Epithelial cell of prostate (primary cell): ENCODE measurements at regions not wholly inside any gene's neighbourhood (a gene's known extent, or its start where the extent isn't known, plus 50 kb on each side); places are given as distances from the start of the nearest gene placed in this dataset.
A peak's percentile ranks its signal among the peaks of the same experiment; 100 is the strongest.

Source experiments
- DNase-seq: peaks from one replicate; pipeline ENCODE4 v3.0.0-alpha.2; 2011; ENCODE audit warnings: low read depth, low spot score
- H3K27ac ChIP-seq: fragments of 450-650 bp; 2 replicates; pipeline ENCODE4 v1.5.1; 2017; ENCODE audit warnings: mild to moderate bottlenecking

- peak overlapping the region; percentile 87 for H3K27ac ChIP-seq
- DNase-seq: peak; percentile 80
Measured at GRCh38 chr5:17154211-17154996, 63.0 kb upstream of the BASP1 start.

DNA sequence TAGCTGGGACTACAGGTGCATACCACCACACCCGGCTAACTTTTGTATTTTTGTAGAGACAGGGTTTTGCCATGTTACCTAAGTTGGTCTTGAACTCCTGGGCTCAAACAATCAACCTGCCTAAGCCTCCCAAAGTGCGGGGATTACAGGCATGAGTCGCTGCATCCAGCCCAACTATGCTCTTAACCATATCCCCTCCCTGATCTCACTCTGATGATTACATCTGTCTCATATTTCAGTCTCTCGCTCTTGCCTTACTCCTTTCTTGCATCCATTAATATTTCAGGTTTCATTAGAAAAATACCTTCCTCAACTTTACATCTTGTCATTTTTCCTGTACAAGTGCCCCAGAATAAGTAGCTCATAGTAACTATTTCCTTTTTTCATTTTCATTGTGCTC lies 61.0 kb upstream of the BASP1 start:
- H3K27ac ChIP-seq: peak overlapping the region; percentile 61
- DNase-seq: peak; percentile 36

DNA sequence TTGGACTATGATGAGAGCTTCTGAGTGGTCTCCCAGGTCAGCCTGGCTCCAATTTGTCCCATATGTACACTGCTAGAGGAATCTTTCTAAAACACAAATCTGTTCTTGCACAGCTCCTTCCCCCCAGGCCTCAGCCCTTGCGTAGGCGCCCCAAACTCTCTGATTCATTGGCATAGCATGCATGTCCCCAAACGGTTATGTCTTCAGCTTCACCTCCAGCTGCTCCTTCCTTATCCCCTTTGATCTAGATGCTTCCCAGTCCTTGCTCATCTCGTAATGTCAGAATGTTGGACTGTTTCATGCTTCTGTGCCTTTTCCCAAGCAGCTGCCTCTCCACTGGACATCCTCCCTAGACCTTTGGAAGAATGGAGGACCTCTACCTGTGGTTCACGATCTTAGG lies 60.1 kb upstream of the BASP1 start:
- peak overlapping the region; percentile 61 for H3K27ac ChIP-seq
- no peak for DNase-seq

GRCh38 chr5:17157916-17158529 lies 59.4 kb upstream of the BASP1 start:
- peak; percentile 92 for DNase-seq
- H3K27ac ChIP-seq: peak overlapping the region; percentile 61

DNA sequence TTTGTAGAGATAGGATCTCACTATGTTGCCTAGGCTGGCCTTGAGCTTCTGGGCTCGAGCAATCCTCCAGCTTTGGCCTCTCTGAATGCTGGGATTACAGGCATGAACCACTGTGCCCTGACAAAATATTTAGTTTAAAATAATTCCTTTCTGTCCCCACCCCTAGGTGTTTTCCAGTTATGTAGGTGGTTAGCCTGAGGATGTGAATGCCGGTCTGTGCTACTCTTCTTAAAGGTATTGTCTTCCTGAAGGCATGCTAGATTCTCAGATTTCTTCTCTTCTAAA lies 56.7 kb upstream of the BASP1 start:
- H3K27ac ChIP-seq: peak overlapping the region; percentile 16
- DNase-seq: no peak

DNA sequence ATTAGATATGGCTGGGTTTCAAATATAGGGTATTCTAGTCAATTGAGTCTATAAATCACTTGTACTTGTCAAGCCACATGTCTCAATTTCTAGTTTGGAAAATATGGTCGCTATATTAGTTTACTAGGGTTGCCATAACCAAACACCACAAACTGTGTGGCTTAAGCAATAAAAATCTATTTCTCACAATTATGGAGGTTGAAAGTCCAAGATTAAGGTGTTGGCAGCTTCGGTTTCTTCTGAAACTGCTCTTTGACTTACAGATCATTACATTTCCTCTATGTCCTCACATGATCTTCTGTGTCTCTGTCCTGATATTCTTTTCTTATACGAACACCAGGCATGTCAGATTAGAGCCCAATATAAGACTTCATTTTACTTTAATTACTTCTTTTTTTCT lies 55.8 kb upstream of the BASP1 start:
- no peak for DNase-seq
- no peak overlapping the region for H3K27ac ChIP-seq

- H3K27ac ChIP-seq: no peak overlapping the region
- DNase-seq: no peak
Measured at GRCh38 chr5:17163221-17163620, 54.2 kb upstream of the BASP1 start.

DNA sequence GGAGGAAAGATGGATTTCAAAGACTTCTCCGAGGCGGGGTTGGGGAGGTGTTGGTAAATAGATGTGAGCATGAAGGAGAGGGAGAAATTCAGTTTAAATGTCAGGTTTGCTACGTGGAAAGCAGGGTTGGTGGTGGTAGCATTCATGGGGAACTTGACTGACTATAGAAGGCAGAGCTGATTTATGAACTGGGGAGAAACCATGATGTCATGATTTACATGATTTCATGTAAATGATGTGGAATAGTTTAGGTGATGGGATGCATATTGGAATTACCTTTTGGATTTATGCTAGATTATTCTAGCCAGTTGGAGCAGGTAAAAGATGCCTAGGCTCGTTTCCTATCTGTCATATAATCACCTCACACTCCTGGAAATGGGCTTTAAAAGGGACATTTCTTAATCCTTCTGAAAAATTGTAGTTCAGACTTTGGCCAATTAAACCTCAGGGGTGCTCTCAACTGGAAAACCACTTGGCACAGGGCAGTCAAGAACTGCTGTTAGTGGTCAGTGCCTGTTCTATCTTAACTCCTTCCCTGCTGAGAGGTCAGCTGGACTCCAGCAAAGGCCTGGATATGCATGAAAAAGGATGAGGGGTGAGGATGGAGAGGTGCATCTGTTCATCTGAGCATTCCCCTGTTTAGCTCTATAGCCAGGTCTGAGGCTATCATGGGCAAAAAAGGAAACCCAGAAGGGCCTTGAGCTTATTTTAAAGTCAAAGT lies 50.1 kb upstream of the BASP1 start:
- H3K27ac ChIP-seq: no peak overlapping the region
- DNase-seq: no peak
